ENCODE measurements at regions not wholly inside any gene's neighbourhood (a gene's known extent, or its start where the extent isn't known, plus 50 kb on each side); places are given as distances from the start of the nearest gene placed in this dataset.

DNA sequence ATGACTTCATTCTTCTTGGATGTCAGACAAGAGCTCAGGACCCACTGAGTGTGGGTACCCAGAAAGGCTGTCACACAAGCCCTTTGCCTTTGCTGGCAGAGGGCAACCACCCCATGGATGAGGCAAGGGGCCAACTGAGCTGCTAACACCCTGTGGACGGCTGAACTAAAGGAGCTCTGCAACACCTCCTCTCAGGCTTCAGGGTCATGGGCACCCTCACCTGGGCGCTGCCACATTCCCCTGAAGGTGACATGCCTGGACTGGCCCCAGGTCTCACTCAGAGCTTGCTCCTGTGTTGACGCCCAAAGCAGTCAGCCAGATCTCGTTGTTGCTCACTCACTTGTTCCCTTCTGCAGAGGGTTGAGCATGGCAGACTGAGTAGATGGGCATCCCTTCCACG is 336.8 kb upstream of the TMEM132C start:
- TF ChIP-seq, protein P1, sequence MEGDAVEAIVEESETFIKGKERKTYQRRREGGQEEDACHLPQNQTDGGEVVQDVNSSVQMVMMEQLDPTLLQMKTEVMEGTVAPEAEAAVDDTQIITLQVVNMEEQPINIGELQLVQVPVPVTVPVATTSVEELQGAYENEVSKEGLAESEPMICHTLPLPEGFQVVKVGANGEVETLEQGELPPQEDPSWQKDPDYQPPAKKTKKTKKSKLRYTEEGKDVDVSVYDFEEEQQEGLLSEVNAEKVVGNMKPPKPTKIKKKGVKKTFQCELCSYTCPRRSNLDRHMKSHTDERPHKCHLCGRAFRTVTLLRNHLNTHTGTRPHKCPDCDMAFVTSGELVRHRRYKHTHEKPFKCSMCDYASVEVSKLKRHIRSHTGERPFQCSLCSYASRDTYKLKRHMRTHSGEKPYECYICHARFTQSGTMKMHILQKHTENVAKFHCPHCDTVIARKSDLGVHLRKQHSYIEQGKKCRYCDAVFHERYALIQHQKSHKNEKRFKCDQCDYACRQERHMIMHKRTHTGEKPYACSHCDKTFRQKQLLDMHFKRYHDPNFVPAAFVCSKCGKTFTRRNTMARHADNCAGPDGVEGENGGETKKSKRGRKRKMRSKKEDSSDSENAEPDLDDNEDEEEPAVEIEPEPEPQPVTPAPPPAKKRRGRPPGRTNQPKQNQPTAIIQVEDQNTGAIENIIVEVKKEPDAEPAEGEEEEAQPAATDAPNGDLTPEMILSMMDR (IDR thresholded peaks at IDR 0.05; ENCODE audit: extremely low read depth in 1 of 2, insufficient read depth in 1 of 2, low read depth in 1 of 2, low read length in 2 of 2), result no peak
- TF ChIP-seq EZH2 (IDR thresholded peaks at IDR 0.05; ENCODE audit: borderline replicate concordance, low read depth, low read length, severe bottlenecking) (no peak), POLR2AphosphoS5 (IDR thresholded peaks at IDR 0.05; ENCODE audit: insufficient read depth, low read depth, low read length) (no peak), FOS (IDR thresholded peaks at IDR 0.05; ENCODE audit: borderline replicate concordance, insufficient read depth, low read length) (no peak), MYC (IDR thresholded peaks at IDR 0.05; ENCODE audit: low read depth, low read length) (no peak), POLR2A (IDR thresholded peaks at IDR 0.05; ENCODE audit: low read depth, low read length) (no peak), GATA2 (IDR thresholded peaks at IDR 0.05; ENCODE audit: insufficient read depth, insufficient read length, low read depth, low read length) (no peak), JUN (IDR thresholded peaks at IDR 0.05; ENCODE audit: borderline replicate concordance, insufficient read depth, insufficient read length, low read depth) (no peak)
- TF ChIP-seq, protein P2, sequence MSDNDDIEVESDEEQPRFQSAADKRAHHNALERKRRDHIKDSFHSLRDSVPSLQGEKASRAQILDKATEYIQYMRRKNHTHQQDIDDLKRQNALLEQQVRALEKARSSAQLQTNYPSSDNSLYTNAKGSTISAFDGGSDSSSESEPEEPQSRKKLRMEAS (IDR thresholded peaks at IDR 0.05; ENCODE audit: insufficient read depth, insufficient read length), result no peak

Measured in endothelial cell of umbilical vein (primary cell).